ENCODE measurements at regions not wholly inside any gene's neighbourhood (a gene's known extent, or its start where the extent isn't known, plus 50 kb on each side); places are given as distances from the start of the nearest gene placed in this dataset.
"Not testable (repeated sequence)": the region's sequence is repeated elsewhere in the genome, so short reads cannot be mapped to it uniquely, and the experiment has no call there.

DNA sequence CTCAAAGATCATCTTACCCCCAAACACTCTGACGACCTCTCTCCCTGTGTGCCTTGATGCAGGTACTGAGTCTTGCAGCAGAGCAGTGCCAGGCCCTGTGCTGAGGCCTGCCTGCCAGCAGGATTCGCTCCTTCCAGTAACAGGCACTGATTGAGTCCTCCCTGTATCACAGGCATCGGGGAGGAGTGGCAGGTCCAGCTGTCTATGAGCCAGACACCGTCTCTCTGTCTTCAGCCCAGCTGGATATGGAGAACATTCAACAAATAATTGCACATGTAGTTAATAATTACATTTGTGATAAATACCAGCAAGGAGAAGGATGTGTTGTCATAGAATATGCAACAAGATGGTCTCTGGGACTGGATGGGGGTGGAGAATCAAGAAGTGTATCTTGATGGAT, 129.1 kb downstream of the GOLGA8T start:
- DNase-seq; H3K27ac ChIP-seq; H3K27me3 ChIP-seq (replicated peaks in 1 of 7); H3K4me3 ChIP-seq; H3K36me3 ChIP-seq; H3K9me3 ChIP-seq; H3K4me1 ChIP-seq; intact Hi-C loops (cut with DNase I; ENCODE audit: low total_unique reads): not testable (repeated sequence)
- WGBS, 5 donors, result 79 to 100% (median 94%) methylated on average over 2 to 3 of the region's 4 CpGs; no CpG with 5 or more reads in 1 of the 5 donors

DNA sequence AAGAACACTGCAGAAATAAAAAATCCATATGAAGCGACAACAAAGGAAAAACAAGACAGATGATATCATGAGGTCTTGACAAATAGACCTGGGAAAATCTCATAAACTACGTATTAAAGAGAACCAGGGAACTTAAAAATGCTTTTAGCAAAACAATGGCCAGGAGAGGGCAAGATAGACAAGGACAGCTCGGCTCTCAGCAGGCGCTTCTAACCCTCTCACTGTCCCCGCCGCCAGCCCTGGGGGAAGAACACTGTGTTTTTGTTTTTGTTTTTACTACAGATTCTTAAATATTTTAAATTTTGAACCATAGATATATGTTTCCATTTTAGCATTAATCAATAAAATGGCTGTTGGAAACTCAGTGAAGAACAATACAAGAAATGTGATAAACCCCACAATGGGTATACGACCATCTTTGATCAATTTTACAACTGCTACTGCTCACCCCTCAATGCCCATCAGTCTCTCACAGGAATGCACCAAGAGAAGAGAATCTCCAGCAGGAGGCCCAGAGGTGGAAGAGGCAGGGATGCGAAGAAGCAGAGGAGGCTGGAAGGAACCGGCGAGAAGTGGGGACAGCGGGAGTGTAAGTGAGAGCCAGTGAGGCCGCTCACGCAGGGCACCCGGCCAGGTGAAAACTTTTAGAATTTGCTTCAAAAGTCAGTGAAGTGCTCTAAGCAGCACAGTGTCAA, 98.0 kb downstream of the CHRFAM7A start:
- H3K9me3 ChIP-seq; DNase-seq; H3K27me3 ChIP-seq (replicated peaks in 1 of 7); H3K27ac ChIP-seq; H3K4me1 ChIP-seq; H3K36me3 ChIP-seq; H3K4me3 ChIP-seq; intact Hi-C loops (cut with DNase I; ENCODE audit: low total_unique reads): not testable (repeated sequence)
- 92 to 99% methylated on average over 8 of the region's 14 CpGs; no CpG with 5 or more reads in 3 of the 5 donors for WGBS, 5 donors

DNA sequence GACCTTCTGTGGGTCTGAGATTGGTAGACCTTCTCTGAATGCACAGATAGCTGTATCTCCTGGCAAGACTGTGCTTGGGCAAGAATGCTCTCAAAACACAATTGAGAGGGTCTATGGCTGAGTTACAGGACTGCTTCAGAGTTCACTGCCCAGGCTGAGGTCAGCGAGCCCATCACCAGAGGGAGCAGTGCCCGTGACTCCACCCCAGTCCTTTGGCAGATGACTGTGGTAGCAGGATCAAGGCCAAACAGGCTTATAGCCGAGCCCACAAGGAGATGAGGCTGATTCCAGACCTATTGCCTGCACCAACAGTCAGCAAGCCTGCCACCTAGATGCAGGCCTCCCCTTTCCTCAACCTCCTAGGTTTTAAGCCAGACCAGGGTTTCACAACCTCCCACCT, 89.4 kb downstream of the CHRFAM7A start:
- H3K9me3 ChIP-seq; H3K4me3 ChIP-seq; H3K27me3 ChIP-seq (replicated peaks in 1 of 7); H3K4me1 ChIP-seq; H3K27ac ChIP-seq; H3K36me3 ChIP-seq; intact Hi-C loops (cut with DNase I; ENCODE audit: low total_unique reads); DNase-seq: not testable (repeated sequence)
- WGBS, 5 donors, result no CpG with 5 or more reads among the region's 3 CpGs

Small RNA genes lying in the stretch of these regions (small RNA-seq; reads per million reads assigned to genes)
- 0 reads per million in 4 donors for gene RNU6-17P
